ENCODE measurements at regions not wholly inside any gene's neighbourhood (a gene's known extent, or its start where the extent isn't known, plus 50 kb on each side); places are given as distances from the start of the nearest gene placed in this dataset.

DNA sequence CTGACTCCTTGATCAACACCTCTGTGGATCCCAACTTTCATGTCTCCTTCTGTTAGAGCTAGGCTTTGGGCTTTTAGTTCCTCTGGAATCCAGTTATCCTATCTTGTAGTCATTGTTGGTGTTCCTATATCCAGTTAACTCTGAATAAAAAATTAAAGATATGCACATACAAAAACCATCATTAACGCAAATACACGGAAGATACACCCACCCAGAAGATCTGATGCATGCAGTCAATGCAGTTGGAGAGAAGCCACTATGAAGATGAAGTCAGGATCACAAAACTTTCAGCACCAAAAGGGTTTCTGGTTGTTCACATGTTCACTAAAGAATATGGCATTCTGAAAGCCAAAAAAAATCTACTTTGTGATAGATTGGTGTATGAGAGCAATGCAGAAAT is 123.6 kb upstream of the LHX8 start:
- DNase-seq (ENCODE audit: low read depth) = no peak
- TF ChIP-seq, protein P1, sequence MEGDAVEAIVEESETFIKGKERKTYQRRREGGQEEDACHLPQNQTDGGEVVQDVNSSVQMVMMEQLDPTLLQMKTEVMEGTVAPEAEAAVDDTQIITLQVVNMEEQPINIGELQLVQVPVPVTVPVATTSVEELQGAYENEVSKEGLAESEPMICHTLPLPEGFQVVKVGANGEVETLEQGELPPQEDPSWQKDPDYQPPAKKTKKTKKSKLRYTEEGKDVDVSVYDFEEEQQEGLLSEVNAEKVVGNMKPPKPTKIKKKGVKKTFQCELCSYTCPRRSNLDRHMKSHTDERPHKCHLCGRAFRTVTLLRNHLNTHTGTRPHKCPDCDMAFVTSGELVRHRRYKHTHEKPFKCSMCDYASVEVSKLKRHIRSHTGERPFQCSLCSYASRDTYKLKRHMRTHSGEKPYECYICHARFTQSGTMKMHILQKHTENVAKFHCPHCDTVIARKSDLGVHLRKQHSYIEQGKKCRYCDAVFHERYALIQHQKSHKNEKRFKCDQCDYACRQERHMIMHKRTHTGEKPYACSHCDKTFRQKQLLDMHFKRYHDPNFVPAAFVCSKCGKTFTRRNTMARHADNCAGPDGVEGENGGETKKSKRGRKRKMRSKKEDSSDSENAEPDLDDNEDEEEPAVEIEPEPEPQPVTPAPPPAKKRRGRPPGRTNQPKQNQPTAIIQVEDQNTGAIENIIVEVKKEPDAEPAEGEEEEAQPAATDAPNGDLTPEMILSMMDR (IDR thresholded peaks at IDR 0.05; ENCODE audit: control insufficient read depth, extremely low read depth, insufficient read depth) = no peak
- H3K4me3 ChIP-seq (ENCODE audit: low read depth, low read length) = no peak overlapping the region

DNA sequence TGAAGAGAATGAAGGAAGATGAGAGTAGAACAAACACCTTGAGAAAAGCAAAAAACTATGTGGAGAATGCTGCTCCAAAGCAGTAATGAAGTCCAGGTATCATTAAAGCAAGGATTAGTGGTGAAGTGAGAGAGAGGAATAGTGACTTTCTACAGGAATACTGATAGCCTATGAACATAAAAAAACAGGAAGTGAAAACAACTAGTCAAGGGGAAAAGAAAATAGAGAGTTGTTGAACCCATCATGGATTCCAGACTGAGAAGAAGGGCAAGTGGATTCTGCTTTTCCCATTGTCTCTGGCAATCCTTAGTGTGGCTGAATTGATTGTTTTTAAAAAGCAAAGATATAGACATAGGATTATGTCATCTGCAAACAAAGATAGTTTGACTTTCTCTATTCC is 119.9 kb upstream of the LHX8 start:
- H3K4me3 ChIP-seq (ENCODE audit: low read depth, low read length) = no peak overlapping the region
- TF ChIP-seq, protein P1 (IDR thresholded peaks at IDR 0.05; ENCODE audit: control insufficient read depth, extremely low read depth, insufficient read depth) = no peak
- DNase-seq (ENCODE audit: low read depth) = no peak

DNA sequence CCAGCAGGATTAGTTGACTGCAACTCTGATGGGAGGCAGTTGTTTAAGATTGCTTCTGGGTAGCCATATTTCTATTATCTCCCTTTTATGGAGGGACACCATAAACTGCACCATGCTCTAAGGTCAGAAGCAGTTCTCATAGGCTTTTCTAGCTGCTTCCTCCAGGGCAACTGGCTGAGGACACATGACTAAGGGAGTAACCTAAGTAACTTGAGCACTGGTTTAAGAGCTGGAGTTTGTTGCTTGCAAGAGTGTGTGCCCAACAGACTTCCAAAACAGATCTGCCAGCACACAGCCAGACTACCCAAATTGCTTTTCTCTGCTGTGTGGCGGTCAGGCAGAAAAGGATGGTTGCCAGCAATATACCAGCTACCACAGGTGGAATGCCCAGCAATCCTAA is 111.2 kb upstream of the LHX8 start:
- TF ChIP-seq, protein P1 (IDR thresholded peaks at IDR 0.05; ENCODE audit: control insufficient read depth, extremely low read depth, insufficient read depth) = no peak
- no peak overlapping the region for H3K4me3 ChIP-seq (ENCODE audit: low read depth, low read length)
- no peak for DNase-seq (ENCODE audit: low read depth)

DNA sequence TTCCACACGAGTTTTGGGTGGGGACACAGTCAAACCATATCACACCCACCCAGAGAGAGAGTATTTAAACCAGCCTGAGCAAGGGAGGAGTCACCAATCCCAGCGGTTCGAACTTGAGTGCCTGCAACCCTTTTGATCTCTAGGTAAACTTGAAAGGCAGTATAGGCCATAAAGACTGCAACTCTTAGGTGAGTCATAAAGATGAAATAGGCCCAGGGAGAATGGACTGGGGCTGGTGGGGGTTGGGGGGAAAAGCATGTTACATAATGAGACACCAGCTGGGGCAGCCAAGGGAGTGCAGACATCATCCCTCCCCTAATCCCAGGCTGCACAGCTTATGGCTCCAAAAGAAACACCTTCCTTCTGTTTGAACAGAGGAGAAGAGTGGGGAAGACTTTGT is 99.8 kb upstream of the LHX8 start:
- no peak for DNase-seq (ENCODE audit: low read depth)
- TF ChIP-seq, protein P1 (IDR thresholded peaks at IDR 0.05; ENCODE audit: control insufficient read depth, extremely low read depth, insufficient read depth) = no peak
- H3K4me3 ChIP-seq (ENCODE audit: low read depth, low read length) = no peak overlapping the region

DNA sequence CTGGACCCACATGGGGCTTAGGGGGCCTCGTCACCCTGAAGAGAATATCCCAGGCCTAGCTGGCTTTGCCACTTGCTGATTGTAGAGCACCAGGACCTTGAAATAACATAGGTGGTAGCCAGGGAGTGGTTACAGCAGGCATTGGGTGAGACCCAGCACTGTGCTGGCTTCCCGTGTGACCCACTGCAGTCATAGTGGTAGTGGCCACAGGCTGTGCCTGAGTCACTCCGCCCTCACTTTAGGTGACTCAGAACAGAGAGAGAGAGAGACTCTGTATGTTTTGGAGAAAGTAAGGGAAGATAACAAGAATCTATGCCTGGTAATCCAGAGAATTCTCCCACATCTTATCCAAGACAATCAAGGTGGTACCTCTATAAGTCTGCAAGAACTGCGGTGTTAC is 98.7 kb upstream of the LHX8 start:
- TF ChIP-seq, protein P1 (IDR thresholded peaks at IDR 0.05; ENCODE audit: control insufficient read depth, extremely low read depth, insufficient read depth) = no peak

DNA sequence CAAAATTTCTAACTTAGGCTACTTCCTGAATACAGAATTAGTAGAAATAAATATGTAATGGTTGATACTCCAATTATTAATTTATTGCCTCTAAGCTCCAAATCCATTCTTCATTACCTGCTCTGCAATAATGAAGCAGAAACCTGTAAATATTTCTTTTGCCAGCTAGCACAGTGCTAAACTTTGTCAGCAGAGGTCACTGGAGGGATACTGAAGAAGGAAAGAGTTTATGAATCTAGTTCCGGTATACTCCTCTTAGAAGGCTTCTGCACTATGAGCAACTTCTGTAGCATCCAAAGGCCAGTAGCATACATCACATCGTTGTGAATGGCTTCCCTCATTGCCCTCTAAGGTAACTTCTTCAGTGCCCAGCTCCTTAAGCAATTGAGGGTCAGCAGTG is 81.0 kb upstream of the LHX8 start:
- TF ChIP-seq, protein P1 (IDR thresholded peaks at IDR 0.05; ENCODE audit: control insufficient read depth, extremely low read depth, insufficient read depth) = peak; percentile 38
- DNase-seq (ENCODE audit: low read depth) = peak; percentile 6
- H3K4me3 ChIP-seq (ENCODE audit: low read depth, low read length) = no peak overlapping the region

More for the DNA sequence above, 98.7 kb upstream of the LHX8 start:
- H3K4me3 ChIP-seq (ENCODE audit: low read depth, low read length) = no peak overlapping the region
- DNase-seq (ENCODE audit: low read depth) = no peak

DNA sequence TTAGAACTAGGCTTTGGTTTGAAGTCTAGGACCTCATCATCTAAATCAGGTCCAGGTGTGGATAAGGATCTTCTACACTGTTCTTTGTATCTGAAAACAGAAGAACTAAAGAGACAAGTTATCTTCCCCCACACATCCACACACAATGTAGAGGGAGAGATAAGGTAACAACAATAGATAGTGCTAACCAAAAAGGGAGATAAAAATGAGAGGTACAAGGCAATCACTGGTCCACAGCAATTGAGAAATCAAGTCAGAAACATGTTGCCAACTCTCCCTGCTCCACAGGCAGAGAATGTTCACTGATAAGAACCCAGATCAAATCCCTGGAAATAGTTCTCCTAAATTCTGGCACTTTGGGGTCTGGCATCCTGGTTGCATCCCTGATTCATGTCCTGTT is 75.8 kb upstream of the LHX8 start:
- TF ChIP-seq, protein P1 (IDR thresholded peaks at IDR 0.05; ENCODE audit: control insufficient read depth, extremely low read depth, insufficient read depth) = no peak
- DNase-seq (ENCODE audit: low read depth) = no peak
- H3K4me3 ChIP-seq (ENCODE audit: low read depth, low read length) = no peak overlapping the region

Data from LNCaP clone FGC (cell line).